Brain microvascular endothelial cell (primary cell): ENCODE measurements at regions not wholly inside any gene's neighbourhood (a gene's known extent, or its start where the extent isn't known, plus 50 kb on each side); places are given as distances from the start of the nearest gene placed in this dataset.

Experiments used
- DNase-seq: peaks from one replicate; pipeline ENCODE4 v3.0.0-alpha.2; 2020
- H3K27ac ChIP-seq: fragments of 250-450 bp; sonication (Bioruptor Pico); 2 replicates; pipeline ENCODE4 v1.5.1; 2020; ENCODE audit warnings: mild to moderate bottlenecking, moderate library complexity
- H3K27me3 ChIP-seq: fragments of 250-450 bp; sonication (Bioruptor Pico); replicated peaks from 2 replicates; pipeline ENCODE4 v1.5.1; 2020; ENCODE audit warnings: mild to moderate bottlenecking
- H3K36me3 ChIP-seq: fragments of 250-450 bp; sonication (Bioruptor Pico); replicated peaks from 2 replicates; pipeline ENCODE4 v1.5.1; 2020; ENCODE audit warnings: mild to moderate bottlenecking
- H3K4me3 ChIP-seq: 2 replicates; pipeline ENCODE4 v1.5.1; 2011; ENCODE audit warnings: low read depth, mild to moderate bottlenecking, control low read depth, low read length, moderate library complexity
- CTCF ChIP-seq: IDR thresholded peaks from 2 replicates; pipeline ENCODE4 v1.5.1; 2011; ENCODE audit warnings: low read depth, mild to moderate bottlenecking, moderate library complexity, low read length, control low read depth, inconsistent platforms; ENCODE audit errors: missing control alignments
- in situ Hi-C: cut with HindIII; loops from 2 replicates; pipeline ENCODE4 v1.10.0; 2017; ENCODE audit warnings: low sequenced_read_pairs, low pct_ligation_motif_present

GRCh38 chr1:38134294-38134755 is 87.7 kb upstream of the POU3F1 start:
- in situ Hi-C loops = no loop called here
- Histone ChIP-seq H3K4me3 (no peak overlapping the region), H3K27ac (no peak overlapping the region), H3K36me3 (no peaks in the 10 kb centered on the region), H3K27me3 (peaks cover 34% of the 10 kb centered on the region)
- no peak for TF ChIP-seq CTCF
- DNase-seq = no peak

GRCh38 chr1:38133756-38134155 is 87.2 kb upstream of the POU3F1 start:
- no peak for TF ChIP-seq CTCF
- Histone ChIP-seq H3K27me3 (peaks cover 34% of the 10 kb centered on the region), H3K4me3 (no peak overlapping the region), H3K36me3 (no peaks in the 10 kb centered on the region), H3K27ac (no peak overlapping the region)
- in situ Hi-C loops = no loop called here
- DNase-seq = no peak

- DNase-seq = no peak
- Histone ChIP-seq H3K27ac (no peak overlapping the region), H3K27me3 (peaks cover 34% of the 10 kb centered on the region), H3K4me3 (no peak overlapping the region), H3K36me3 (no peaks in the 10 kb centered on the region)
- no peak for TF ChIP-seq CTCF
- in situ Hi-C loops = no loop called here
Measured at GRCh38 chr1:38133304-38133703, 86.7 kb upstream of the POU3F1 start.

- peaks cover 34% of the 10 kb centered on the region for H3K27me3 ChIP-seq
- in situ Hi-C loops = no loop called here
- no peak for TF ChIP-seq CTCF
Measured at GRCh38 chr1:38132681-38133080, 86.1 kb upstream of the POU3F1 start.

GRCh38 chr1:38131024-38131585 is 84.5 kb upstream of the POU3F1 start:
- in situ Hi-C loops = no loop called here
- no peak overlapping the region for H3K27ac ChIP-seq
- no peak for TF ChIP-seq CTCF
- no peak overlapping the region for H3K4me3 ChIP-seq
- peaks cover 26% of the 10 kb centered on the region for H3K27me3 ChIP-seq
- DNase-seq = no peak
- H3K36me3 ChIP-seq = no peaks in the 10 kb centered on the region

More at GRCh38 chr1:38132681-38133080, 86.1 kb upstream of the POU3F1 start:
- Histone ChIP-seq H3K4me3 (no peak overlapping the region), H3K27ac (no peak overlapping the region), H3K36me3 (no peaks in the 10 kb centered on the region)
- no peak for DNase-seq

- in situ Hi-C loops = no loop called here
- Histone ChIP-seq H3K4me3 (no peak overlapping the region), H3K27ac (no peak overlapping the region), H3K36me3 (no peaks in the 10 kb centered on the region), H3K27me3 (peaks cover 18% of the 10 kb centered on the region)
- DNase-seq = no peak
- no peak for TF ChIP-seq CTCF
Measured at GRCh38 chr1:38129971-38130370, 83.4 kb upstream of the POU3F1 start.
